Glutamatergic neuron (in vitro differentiated cells): ENCODE measurements at regions not wholly inside any gene's neighbourhood (a gene's known extent, or its start where the extent isn't known, plus 50 kb on each side); places are given as distances from the start of the nearest gene placed in this dataset.

Source experiments
- DNase-seq: peaks from one replicate; pipeline ENCODE4 v3.0.0; 2022
- H3K27ac Mint-ChIP-seq: one replicate; pipeline ENCODE4 v1.8.0; 2020; ENCODE audit warnings: mild to moderate bottlenecking, mixed read lengths, inconsistent platforms; ENCODE audit not compliant: unreplicated experiment
- H3K27me3 Mint-ChIP-seq: one replicate; pipeline ENCODE4 v1.8.0; 2020; ENCODE audit warnings: mild to moderate bottlenecking, moderate library complexity, mixed read lengths, inconsistent platforms; ENCODE audit not compliant: unreplicated experiment
- H3K36me3 Mint-ChIP-seq: one replicate; pipeline ENCODE4 v1.8.0; 2020; ENCODE audit warnings: mild to moderate bottlenecking, mixed read lengths, inconsistent platforms; ENCODE audit not compliant: unreplicated experiment
- H3K4me1 Mint-ChIP-seq: one replicate; pipeline ENCODE4 v1.8.0; 2020; ENCODE audit warnings: mild to moderate bottlenecking, low read depth, mixed read lengths, inconsistent platforms; ENCODE audit not compliant: unreplicated experiment
- H3K4me3 Mint-ChIP-seq: one replicate; pipeline ENCODE4 v1.8.0; 2020; ENCODE audit warnings: mild to moderate bottlenecking, mixed read lengths, inconsistent platforms; ENCODE audit not compliant: unreplicated experiment
- H3K9me3 Mint-ChIP-seq: one replicate; pipeline ENCODE4 v1.8.0; 2020; ENCODE audit warnings: mild to moderate bottlenecking, moderate library complexity, mixed read lengths, inconsistent platforms; ENCODE audit not compliant: unreplicated experiment
- CTCF ChIP-seq: fragments of 200-600 bp; sonication (generic); IDR thresholded peaks from one replicate; pipeline ENCODE4 v1.5.0; 2021; ENCODE audit not compliant: partially characterized antibody, unreplicated experiment

DNA sequence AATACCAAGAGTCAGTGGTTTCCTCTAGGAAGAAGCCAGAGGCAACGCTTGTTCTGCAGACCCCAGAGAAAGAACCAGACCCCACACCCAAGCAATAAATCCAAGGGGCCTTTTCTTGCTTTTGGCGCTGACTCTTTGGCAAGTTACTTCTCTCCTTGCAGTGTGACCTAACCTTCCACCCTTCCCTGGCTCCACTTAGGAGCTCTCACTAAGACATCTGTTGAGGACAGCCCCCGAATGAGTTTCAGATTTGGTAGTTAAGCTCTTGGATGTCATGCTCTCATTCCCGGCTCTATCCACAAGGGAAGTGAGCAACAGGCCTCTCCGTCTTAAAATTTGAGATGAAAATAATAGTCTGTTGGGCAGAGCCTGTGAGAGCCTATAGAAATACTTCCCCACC is 50.6 kb upstream of the FAM204A start:
- no peak for TF ChIP-seq CTCF

More for the DNA sequence above, 50.6 kb upstream of the FAM204A start:
- H3K36me3 Mint-ChIP-seq = peaks cover 6% of the 10 kb centered on the region
- H3K9me3 Mint-ChIP-seq = peaks cover 2% of the 10 kb centered on the region
- H3K27ac Mint-ChIP-seq = no peak overlapping the region
- no peaks in the 10 kb centered on the region for H3K27me3 Mint-ChIP-seq
- H3K4me1 Mint-ChIP-seq = peaks cover 13% of the 10 kb centered on the region
- no peak overlapping the region for H3K4me3 Mint-ChIP-seq
- no peak for DNase-seq
